SK-MEL-5 (cell line): ENCODE measurements at regions not wholly inside any gene's neighbourhood (a gene's known extent, or its start where the extent isn't known, plus 50 kb on each side); places are given as distances from the start of the nearest gene placed in this dataset.

Experiments used
- DNase-seq: peaks from one replicate; pipeline ENCODE4 v3.0.0-alpha.2; 2016; ENCODE audit warnings: low read depth, low spot score
- in situ Hi-C: cut with HindIII; loops from 2 replicates; pipeline ENCODE4 v1.10.0; 2016; ENCODE audit warnings: low sequenced_read_pairs, high pct_unique_total_duplicates, low pct_unique_long_range_greater_than_20kb

DNA sequence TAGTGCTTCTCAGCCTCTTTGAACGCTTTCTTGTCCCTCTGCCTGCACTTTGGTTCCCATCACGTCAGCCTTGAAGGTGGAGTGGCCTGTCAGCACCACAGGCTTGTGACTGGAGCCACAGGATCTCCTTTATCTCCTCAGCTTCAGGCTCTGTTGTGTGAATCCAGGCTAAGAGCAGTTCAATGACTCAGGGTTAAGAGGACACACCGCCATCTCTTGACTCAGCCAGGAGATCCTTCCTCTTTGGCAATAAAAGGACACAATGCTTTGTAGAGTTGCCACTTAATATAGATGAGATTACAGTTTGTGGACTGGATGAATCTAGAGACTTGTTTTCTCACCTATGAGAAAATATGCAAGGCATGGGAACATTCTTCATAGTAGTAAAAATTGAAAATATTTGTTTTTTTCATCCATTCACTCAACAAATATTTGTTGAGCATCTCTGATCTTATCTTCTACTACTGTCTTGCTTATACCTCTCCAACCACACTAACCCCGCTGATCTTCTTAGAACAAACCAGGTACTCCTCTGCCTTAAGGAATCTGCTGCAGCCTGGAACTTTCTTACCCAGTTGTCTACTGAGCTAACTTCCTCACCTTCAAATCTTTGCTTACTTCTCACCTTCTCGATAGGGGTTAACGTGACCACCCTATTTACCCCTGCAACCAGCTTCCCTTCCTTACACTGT, 62.3 kb downstream of the UCHL1 start:
- peak; percentile 57 for DNase-seq
- in situ Hi-C loops: no loop called here

DNA sequence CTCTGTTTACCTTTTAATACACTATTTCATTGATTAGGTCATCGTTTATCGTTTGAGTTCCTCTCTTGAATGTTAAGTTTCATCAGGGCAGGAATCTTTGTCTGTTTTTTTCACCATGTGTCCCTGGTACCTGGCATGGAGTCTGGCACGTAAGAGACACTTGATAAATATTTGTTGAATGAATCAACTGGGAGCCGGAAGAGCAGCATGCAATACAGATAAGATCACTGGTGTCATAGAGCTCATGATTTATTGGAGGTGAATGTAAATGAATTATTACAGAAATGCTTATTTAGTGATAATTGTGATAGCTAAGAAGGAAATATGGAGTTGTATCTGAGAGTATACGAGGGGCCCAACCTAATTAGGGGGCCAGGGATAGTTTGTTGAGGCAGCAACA, 62.8 kb downstream of the UCHL1 start:
- in situ Hi-C loops: no loop called here
- DNase-seq: no peak

DNA sequence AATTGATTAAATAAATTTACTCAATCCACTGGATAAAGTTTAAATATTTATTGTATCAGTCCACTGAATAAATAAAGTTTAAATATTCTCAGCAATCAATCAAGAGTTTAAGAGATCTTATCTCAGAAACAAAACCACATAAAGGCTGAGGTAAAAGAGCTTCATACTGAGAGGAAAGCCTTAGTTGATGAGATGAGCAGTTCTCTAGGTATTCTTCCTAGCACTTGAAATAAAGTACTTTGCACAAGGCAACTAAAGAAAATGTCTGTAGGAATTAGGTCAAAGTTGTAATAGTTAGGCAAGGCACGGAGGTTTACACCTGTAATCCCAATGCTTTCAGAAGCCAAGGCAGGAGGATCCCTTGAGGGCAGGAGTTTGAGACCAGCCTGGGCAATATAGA, 63.5 kb downstream of the UCHL1 start:
- in situ Hi-C loops: no loop called here
- DNase-seq: no peak

DNA sequence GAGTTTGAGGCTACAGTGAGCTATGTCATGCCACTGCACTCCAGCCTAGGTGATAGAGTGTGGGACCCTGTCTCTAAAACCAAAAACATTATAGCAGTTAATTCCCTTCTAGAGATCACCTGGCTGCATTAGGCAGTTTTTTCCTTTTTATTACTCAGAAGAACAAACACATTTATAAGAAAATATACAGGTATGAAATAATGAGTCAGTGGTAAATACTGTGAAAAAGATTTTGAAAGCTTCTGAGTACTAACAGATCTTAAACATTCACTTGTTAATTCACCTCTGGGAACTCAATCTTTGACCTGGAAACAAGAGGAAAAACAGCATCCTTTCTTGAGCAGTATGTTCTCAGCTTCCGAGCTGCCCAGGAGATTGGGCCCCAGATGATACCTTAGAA, 64.1 kb downstream of the UCHL1 start:
- no peak for DNase-seq
- in situ Hi-C loops: no loop called here

DNA sequence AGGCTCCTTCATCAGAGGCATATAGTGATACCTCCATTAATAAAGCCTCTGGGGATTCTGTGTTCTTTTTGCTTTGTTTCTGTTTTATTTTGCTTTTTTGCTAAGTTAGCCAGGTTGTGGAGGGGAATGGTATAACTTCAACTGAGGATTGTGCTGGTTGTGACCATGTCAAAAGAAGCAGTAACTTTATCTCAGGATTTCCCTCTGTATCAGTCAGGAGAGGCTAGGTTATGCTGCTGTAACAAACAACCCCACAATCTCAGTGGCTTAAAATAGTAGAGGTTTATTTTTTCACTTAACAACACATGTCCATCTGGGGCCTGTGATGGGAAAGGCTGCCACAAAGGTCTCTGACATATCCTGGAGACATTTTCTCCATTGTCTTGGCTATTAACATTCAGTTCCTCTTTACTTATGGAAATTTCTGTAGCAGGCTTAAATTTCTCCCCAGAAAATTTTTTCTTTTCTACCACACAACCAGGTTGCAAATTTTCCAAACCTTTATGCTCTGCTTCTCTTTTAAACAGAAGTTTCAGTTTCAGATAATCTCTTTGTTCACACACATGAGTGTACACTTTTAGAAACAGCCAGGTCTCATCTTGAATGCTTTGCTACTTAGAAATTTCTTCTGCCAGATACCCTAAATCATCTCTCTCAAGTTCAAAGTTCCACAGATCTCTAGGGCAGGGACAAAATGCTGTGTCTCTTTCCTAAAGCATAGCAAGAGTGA, 64.7 kb downstream of the UCHL1 start:
- no peak for DNase-seq
- in situ Hi-C loops: no loop called here

DNA sequence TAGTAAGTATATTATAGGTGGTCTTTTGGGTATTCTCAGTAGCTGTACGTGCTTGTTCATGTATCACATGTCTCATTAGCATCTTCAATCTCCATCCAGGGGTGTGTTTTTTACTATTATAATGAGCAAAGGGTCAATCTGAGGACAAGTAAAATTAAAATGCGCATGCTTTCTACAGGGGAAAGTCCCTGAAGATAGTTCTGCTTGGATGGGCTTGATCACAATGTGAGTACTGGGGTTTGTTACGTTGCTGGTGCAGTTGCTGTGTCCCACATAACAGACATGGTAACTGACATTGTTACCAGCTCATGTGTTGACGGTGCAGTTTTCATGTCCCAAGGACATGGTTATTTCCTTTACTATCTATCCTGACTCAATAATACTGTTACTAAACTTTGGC, 65.9 kb downstream of the UCHL1 start:
- DNase-seq: no peak
- in situ Hi-C loops: no loop called here

DNA sequence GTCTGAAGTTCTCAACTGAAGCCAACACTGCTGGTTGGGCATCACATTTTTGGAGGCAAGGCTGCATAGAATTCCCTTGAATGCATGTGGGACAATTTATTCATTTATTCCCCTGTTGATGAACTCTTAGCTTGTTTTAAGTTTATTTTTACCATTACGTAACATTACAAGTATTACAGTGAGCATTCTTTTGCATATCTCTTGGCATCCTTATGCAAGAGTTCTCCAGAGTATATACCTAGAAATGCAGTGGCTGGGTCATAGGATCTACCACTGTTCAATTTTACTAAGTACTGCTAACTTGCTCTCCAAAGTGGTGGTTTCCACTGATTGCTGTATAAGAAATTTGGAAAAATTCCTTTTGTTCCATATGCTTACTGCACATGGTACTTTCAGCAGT, 66.5 kb downstream of the UCHL1 start:
- DNase-seq: no peak
- in situ Hi-C loops: no loop called here

DNA sequence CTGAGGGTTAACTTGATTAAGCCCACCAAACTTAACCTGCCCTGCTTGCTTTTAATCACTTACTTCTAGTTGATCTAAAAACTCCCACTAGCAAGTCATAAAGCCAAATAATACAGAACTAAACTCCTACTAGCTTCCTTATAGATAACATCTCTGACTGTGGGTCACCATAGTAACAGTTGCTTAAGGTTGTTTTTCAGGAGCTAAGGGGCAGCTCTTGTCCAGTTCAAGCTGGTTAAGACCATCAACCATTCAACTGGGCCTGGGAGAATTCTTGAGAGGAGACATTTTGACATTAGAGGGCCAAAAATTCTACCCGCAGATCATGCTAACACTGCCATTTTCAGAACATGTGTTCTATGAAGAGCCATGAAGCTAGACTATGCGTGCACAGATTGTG, 67.0 kb downstream of the UCHL1 start:
- in situ Hi-C loops: no loop called here
- DNase-seq: no peak

DNA sequence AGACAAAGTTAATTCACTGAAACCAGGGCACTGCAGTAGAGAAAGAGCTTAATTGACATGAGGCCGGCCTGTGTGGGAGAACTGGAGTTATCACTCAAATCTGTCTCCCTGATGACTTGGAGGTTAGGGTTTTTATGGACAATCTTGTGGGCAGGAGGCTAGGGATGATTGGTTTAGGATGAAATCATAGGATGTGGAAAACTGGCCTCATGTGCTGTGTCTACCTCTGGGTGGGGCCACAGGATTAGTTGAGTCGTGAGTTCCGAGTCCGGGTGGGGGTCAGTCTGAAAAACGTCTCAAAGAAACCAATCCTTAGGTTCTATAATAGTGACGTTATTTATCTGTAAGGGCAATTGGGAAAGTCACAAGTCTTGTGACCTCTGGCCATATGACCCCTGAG, 68.1 kb downstream of the UCHL1 start:
- no peak for DNase-seq

DNA sequence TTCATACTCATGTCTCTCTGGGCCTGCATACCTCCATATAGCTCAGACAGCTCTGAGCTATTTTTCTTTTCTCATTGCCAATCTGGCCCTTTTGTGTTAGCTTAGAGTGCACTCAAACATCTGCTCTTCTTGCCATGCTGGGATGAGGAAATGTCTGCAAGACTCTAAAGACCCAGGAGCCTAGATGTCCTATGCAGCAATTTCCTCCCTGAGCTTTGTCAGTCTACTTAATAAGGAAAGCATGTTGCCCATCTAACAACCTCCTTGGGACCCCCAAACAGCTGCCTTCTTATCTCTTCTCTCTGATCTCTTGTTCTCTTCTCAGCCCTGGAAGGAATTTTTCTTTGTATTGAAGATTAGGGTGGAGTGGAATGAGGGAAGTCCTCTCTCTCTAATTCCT, 69.2 kb downstream of the UCHL1 start:
- no peak for DNase-seq
- in situ Hi-C loops: no loop called here

More for the DNA sequence above, 68.1 kb downstream of the UCHL1 start:
- in situ Hi-C loops: no loop called here

DNA sequence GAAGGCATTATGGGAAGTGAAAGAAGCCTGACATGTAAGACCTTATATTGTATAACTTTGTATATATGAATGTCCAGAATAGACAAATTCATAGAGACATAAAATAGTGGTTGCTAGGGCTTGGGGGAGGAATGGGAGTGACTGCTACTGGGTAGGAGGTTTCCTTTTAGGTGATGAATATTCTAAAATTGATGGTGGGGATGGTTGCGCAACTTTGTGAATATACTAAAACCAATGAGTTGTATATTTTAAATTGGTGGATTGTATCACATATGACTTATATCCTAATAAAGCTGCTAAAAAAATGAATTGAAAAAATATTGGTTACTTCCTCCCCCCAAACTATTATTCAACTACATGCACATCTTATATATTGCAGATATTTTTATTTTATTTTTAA, 70.0 kb downstream of the UCHL1 start:
- in situ Hi-C loops: no loop called here

DNA sequence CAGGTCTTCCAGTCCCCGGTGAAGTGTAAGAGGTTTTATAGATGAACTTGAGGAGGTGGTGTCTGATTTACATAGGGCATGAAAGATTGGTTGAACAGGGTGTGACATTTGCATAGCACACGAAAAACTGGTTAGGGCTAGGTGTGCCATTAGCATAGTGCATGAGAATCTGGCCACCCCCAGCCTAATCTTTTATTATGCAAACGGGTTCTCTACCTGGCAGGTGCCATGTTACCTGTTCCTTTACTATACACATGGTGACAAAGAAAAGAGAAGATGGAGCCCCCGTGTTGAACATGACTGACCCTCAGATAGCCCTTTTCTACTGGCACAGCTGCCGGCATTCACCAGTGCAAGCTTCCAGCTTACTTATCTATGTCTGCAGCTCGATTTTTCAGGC, 71.0 kb downstream of the UCHL1 start:
- in situ Hi-C loops: no loop called here
- no peak for DNase-seq

More for the DNA sequence above, 70.0 kb downstream of the UCHL1 start:
- DNase-seq: no peak

DNA sequence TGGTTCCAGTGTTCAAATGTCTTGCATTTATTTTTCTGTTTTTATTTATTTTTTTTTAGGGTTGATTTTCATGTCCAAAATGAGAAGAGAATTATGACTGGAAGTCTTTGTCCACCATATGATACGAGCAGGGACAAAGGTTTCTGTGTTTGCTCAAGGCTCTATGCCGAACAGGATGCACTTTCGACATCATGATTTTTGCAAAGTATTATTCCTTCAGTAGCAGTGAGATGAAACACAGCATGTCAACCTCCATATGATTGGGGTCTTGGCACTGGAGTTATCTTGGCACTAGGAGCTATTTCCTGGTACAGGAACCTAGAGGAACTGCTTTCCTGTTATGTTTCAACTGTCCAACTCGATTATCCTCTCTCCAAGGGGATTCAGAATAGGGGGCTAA, 72.6 kb downstream of the UCHL1 start:
- in situ Hi-C loops: no loop called here
- peak; percentile 81 for DNase-seq

DNA sequence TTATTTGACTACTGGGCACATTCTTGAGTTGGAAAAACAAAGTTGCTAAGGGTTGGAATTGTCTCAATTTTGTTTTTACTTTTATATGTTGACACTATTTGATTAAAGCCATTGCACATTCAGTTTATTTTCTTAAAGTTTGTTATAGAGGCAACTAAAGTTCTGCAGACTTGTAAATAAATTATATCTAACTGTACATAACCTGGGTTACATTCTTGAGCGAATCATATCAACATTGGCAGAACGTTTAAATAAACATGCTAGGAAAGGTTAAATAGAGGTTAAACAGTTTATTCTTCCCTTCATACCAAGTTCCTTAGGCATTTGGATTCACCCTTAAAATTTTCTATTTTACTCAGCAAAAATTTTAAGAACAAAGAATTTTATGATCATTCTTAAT, 74.5 kb downstream of the UCHL1 start:
- in situ Hi-C loops: no loop called here
- DNase-seq: no peak

DNA sequence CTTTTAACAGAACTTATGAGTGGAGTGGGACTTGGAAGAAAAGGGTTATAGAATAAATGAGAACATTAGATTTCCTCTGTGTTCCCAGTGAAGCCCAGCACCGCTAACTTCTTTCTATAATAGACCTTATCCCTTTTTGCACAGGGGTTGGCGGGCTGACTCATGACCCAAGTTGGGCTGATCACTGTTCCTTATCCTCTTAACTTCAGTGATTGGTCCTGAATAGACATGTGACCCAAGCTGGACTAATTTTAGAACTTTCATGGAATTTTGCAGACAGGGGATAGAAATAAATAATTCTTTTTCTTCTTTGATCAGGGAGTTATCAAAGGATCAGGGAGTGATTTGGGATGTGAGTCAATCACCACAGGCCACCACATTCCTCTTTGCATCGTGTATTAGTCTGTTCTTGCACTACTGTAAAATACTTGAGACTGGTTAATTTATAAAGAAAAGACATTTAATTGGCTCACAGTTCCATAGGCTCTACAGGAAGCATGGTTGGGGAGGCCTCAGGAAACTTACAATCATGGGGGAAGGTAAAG, 75.9 kb downstream of the UCHL1 start:
- in situ Hi-C loops: no loop called here
- DNase-seq: no peak

DNA sequence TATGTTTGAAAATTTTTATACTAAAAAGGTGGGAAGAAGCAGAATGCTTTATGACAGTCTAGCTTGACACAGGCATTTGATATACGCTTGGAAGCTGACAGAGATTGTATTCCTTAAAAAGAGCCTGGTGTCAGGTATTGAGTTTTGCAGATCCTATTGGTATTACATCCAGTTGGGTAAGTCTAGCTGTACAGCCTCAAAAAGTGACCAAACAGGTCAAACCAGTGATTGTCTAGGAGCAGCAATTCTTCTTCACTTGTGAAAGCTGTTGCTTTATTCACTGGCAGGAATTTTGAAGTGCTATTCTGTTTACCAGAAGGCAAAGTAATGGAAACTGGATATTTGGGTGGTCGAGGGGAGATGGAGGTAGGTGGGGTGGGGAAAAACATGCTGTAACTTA, 77.5 kb downstream of the UCHL1 start:
- no peak for DNase-seq
- in situ Hi-C loops: no loop called here

DNA sequence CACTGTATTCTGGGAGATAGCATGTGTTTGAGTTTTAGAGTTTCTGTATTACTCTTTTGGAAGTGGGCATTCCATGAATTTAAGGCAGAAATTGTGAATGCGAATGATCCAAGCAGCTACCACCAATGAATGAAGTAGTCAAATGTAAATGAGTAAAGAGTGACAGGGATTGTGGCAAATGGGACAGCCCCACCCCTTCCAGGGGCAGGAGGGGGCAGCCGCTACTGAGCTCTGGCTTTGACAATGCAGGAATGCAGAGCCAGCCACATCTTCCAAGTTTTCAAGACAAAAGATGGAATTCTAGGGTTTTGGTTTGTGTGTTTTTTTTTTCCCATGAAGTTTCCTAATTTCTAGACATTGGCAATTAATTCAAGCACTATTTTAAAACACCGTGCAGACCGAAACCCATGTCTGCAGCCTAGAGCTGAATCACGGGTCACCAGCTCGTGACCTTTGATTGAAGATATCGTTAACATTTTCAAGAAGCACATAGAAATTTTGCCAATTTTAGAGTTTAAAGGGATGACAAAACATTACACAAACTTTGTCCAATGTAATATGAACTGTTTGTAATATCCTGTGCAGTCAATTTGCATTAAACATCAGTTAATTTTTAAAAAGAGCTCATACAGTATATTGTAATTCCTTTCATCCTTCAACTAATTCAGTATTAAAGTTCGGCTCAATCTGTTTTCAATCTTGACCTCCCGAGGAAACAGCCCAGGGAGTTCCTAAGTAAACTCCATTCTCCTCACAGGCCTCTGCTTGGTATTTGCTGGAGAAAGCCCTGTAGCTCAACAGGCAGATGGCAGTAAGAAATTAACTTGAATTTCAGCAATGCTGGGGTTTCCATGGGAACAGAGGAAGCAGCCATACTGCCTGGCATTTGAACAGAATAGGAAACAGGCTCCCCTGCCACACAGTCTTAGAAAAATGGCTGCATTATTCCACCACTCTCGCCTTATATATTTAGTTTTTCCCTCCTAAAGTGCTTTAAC, 83.4 kb downstream of the UCHL1 start:
- DNase-seq: peak; percentile 70
- in situ Hi-C loops: no loop called here
